Gastrocnemius medialis (tissue), 4 donors: ENCODE measurements at regions not wholly inside any gene's neighbourhood (a gene's known extent, or its start where the extent isn't known, plus 50 kb on each side); places are given as distances from the start of the nearest gene placed in this dataset.
"Not testable (repeated sequence)": the region's sequence is repeated elsewhere in the genome, so short reads cannot be mapped to it uniquely, and the experiment has no call there.

Source experiments
- ATAC-seq, 2 donors: fragments of 150-250 bp; one replicate each; pipeline ENCODE4 v1.9.1; 2016
- DNase-seq, 2 donors: peaks; one replicate each; pipeline ENCODE4 v3.0.0-alpha.2; 2019
- H3K27ac ChIP-seq, 4 donors: fragments of 200-600 bp; sonication (generic); 1 replicate in 1 of 4; 2 replicates in 3 of 4; pipeline ENCODE4 v1.5.1; 2016 to 2018; ENCODE audit warnings: mild to moderate bottlenecking in 2 of 4, moderate library complexity in 1 of 4
- H3K27me3 ChIP-seq, 3 donors: fragments of 200-600 bp; sonication (generic) in 2 of 3; 1 replicate in 1 of 3; 2 replicates in 2 of 3; pipeline versions ENCODE4 v1.5.1 to v1.6.0; 2016 to 2019; ENCODE audit warnings: mild to moderate bottlenecking in 1 of 3, moderate library complexity in 1 of 3
- H3K36me3 ChIP-seq, 2 donors: fragments of 200-600 bp; sonication (generic) in 1 of 2; one replicate each; pipeline ENCODE4 v1.5.1; 2017 to 2018
- H3K4me1 ChIP-seq, 2 donors: fragments of 200-600 bp; sonication (generic) in 1 of 2; one replicate each; pipeline ENCODE4 v1.5.1; 2016 to 2017; ENCODE audit warnings: mild to moderate bottlenecking in 2 of 2
- H3K4me3 ChIP-seq, 4 donors: fragments of 200-600 bp; sonication (generic) in 3 of 4; 1 replicate in 1 of 4; 2 replicates in 3 of 4; pipeline ENCODE4 v1.5.1; 2016 to 2019; ENCODE audit warnings: mild to moderate bottlenecking in 2 of 4
- H3K9me3 ChIP-seq, 3 donors: fragments of 200-600 bp; sonication (generic) in 2 of 3; 1 replicate in 1 of 3; 2 replicates in 2 of 3; pipeline ENCODE4 v1.5.1; 2016 to 2019
- CTCF ChIP-seq, 5 experiments: fragments of 450-650 bp in 3 of 5; fragments of 200-600 bp in 2 of 5; sonication (generic) in 2 of 5; IDR thresholded peaks in 4 of 5; conservative IDR thresholded peaks in 1 of 5; 1 replicate in 4 of 5; 2 replicates in 1 of 5; pipeline ENCODE4 v1.5.1; 2016 to 2019; ENCODE audit warnings: antibody characterized with exemption in 5 of 5, mild to moderate bottlenecking in 3 of 5, moderate library complexity in 3 of 5
- POLR2A ChIP-seq, 2 donors: fragments of 450-650 bp; IDR thresholded peaks; one replicate each; pipeline ENCODE4 v1.6.1; 2017; ENCODE audit warnings: antibody characterized with exemption in 2 of 2, mild to moderate bottlenecking in 2 of 2, moderate library complexity in 2 of 2
- in situ Hi-C, 4 donors: fragments of 200-750 bp; cut with MboI; loops; one replicate each; pipeline versions ENCODE4 v1.15.0 to v1.8.0; 2017; ENCODE audit warnings: low sequenced_read_pairs in 4 of 4
- intact Hi-C: fragments of 100-400 bp; cut with DNase I; formaldehyde crosslinking; loops from one replicate; pipeline ENCODE4 v1.15.1; 2023; ENCODE audit warnings: low total_unique reads

GRCh38 chr6:168934660-168935627 lies 318.7 kb downstream of the THBS2 start:
- H3K27me3 ChIP-seq, result no peaks in the 10 kb centered on the region
- no peaks in the 10 kb centered on the region for H3K36me3 ChIP-seq
- no peak overlapping the region for H3K27ac ChIP-seq
- no peak overlapping the region for H3K4me3 ChIP-seq
- DNase-seq (no peak), ATAC-seq (no peak)
- intact Hi-C loops (no loop called here), in situ Hi-C loops (no loop called here)
- H3K4me1 ChIP-seq, result peaks cover 17 to 35% of the 10 kb centered on the region in 2 donors
- no peaks in the 10 kb centered on the region for H3K9me3 ChIP-seq
- TF ChIP-seq CTCF (IDR thresholded peaks at IDR 0.05 in 4 of 5, conservative IDR thresholded peaks at IDR 0.05 in 1 of 5) (no peak), POLR2A (IDR thresholded peaks at IDR 0.05) (no peak)

GRCh38 chr6:168932171-168932570 lies 321.5 kb downstream of the THBS2 start:
- H3K27me3 ChIP-seq, H3K27ac ChIP-seq, ATAC-seq, H3K9me3 ChIP-seq, in situ Hi-C loops, intact Hi-C loops, DNase-seq, H3K36me3 ChIP-seq, H3K4me3 ChIP-seq: not testable (repeated sequence)
- peaks cover 0 to 15% of the 10 kb centered on the region in 2 donors for H3K4me1 ChIP-seq

- H3K27ac ChIP-seq, in situ Hi-C loops, H3K36me3 ChIP-seq, H3K27me3 ChIP-seq, H3K9me3 ChIP-seq, ATAC-seq, H3K4me3 ChIP-seq, intact Hi-C loops, DNase-seq: not testable (repeated sequence)
- peaks cover 0 to 14% of the 10 kb centered on the region in 2 donors for H3K4me1 ChIP-seq
Measured at GRCh38 chr6:168931072-168931471, 322.6 kb downstream of the THBS2 start.

GRCh38 chr6:168929871-168930450 lies 323.7 kb downstream of the THBS2 start:
- no peak overlapping the region for H3K4me3 ChIP-seq
- no peaks in the 10 kb centered on the region for H3K27me3 ChIP-seq
- H3K4me1 ChIP-seq, result peaks cover 0 to 3% of the 10 kb centered on the region in 2 donors
- H3K27ac ChIP-seq, result no peak overlapping the region
- no peak for TF ChIP-seq CTCF (IDR thresholded peaks at IDR 0.05 in 4 of 5, conservative IDR thresholded peaks at IDR 0.05 in 1 of 5)
- H3K36me3 ChIP-seq, result no peaks in the 10 kb centered on the region
- ATAC-seq (no peak), DNase-seq (no peak)
- H3K9me3 ChIP-seq, result no peaks in the 10 kb centered on the region
- intact Hi-C loops (no loop called here), in situ Hi-C loops (no loop called here)

- TF ChIP-seq CTCF (IDR thresholded peaks at IDR 0.05 in 4 of 5, conservative IDR thresholded peaks at IDR 0.05 in 1 of 5) (no peak), POLR2A (IDR thresholded peaks at IDR 0.05) (no peak)
Measured at GRCh38 chr6:168928012-168928411, 325.6 kb downstream of the THBS2 start.

More at GRCh38 chr6:168928012-168928411, 325.6 kb downstream of the THBS2 start:
- no peaks in the 10 kb centered on the region for H3K4me1 ChIP-seq
- intact Hi-C loops, result no loop called here
- DNase-seq, result no peak
- peak overlapping the region in 1 of 4 donors; percentile 2 for H3K4me3 ChIP-seq
- H3K9me3 ChIP-seq, result no peaks in the 10 kb centered on the region
- no peak overlapping the region for H3K27ac ChIP-seq
- H3K36me3 ChIP-seq, result no peaks in the 10 kb centered on the region
- in situ Hi-C loops, result no loop called here
- ATAC-seq, result no peak
- no peaks in the 10 kb centered on the region for H3K27me3 ChIP-seq
